GM12865 (cell line): ENCODE measurements at regions not wholly inside any gene's neighbourhood (a gene's known extent, or its start where the extent isn't known, plus 50 kb on each side); places are given as distances from the start of the nearest gene placed in this dataset.

ENCODE experiments used
- DNase-seq: peaks from one replicate; pipeline ENCODE4 v3.0.0; 2010; ENCODE audit warnings: low read depth
- H3K4me3 ChIP-seq: 2 replicates; pipeline ENCODE4 v1.5.1; 2011; ENCODE audit warnings: mild to moderate bottlenecking, low read depth, low read length, control low read depth
- TF ChIP-seq, protein P1 (sequence below): IDR thresholded peaks from 2 replicates; pipeline ENCODE4 v1.5.1; 2011; ENCODE audit warnings: low read length, control low read depth, low read depth, inconsistent platforms; ENCODE audit not compliant: insufficient read depth; ENCODE audit errors: missing control alignments

- H3K4me3 ChIP-seq = no peak overlapping the region
- DNase-seq = no peak
- TF ChIP-seq, protein P1, sequence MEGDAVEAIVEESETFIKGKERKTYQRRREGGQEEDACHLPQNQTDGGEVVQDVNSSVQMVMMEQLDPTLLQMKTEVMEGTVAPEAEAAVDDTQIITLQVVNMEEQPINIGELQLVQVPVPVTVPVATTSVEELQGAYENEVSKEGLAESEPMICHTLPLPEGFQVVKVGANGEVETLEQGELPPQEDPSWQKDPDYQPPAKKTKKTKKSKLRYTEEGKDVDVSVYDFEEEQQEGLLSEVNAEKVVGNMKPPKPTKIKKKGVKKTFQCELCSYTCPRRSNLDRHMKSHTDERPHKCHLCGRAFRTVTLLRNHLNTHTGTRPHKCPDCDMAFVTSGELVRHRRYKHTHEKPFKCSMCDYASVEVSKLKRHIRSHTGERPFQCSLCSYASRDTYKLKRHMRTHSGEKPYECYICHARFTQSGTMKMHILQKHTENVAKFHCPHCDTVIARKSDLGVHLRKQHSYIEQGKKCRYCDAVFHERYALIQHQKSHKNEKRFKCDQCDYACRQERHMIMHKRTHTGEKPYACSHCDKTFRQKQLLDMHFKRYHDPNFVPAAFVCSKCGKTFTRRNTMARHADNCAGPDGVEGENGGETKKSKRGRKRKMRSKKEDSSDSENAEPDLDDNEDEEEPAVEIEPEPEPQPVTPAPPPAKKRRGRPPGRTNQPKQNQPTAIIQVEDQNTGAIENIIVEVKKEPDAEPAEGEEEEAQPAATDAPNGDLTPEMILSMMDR = no peak
These were observed 387.6 kb upstream of the ZFP42 start for GRCh38 chr4:187608001-187608421.

- H3K4me3 ChIP-seq = no peak overlapping the region
- DNase-seq = no peak
- TF ChIP-seq, protein P1 = no peak
These were observed 383.3 kb upstream of the ZFP42 start for GRCh38 chr4:187612301-187612700.

DNA sequence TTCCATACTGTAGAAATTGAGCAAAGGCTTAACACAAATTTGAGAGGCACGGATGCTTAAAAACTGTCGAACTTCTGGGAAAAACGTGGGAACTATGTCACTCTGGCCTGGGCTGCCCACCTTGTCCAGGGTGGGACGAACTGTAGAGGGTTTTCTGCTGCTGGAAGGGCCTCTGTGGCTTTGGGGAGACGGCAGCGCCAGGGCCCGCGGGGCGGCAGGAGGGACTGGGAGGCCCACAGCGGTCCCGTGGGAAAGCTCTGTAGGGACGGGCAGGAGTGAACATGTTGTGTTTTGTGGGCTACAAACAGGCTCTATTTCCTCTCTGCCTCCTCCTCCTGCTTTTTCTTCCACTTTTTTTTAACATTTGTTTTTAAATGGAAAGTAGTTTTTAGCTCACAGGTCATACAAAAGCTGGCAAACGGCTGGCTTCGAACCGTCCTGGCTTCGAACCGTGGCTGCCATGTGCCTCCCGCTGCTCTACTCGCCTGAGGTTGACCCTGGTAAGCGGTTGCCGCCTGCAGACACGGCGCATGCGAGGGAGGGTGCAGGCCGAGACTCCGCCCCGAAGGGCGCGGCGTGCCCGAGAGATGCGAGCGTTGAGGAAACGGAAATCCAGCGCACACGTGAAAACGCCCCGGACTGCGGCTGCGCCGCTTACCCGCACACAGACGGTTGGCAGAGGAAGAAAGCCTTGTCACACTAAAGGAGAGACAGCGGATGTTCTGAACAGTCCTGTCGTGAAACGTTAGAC lies 382.3 kb upstream of the ZFP42 start:
- DNase-seq = no peak
- TF ChIP-seq, protein P1 = no peak
- H3K4me3 ChIP-seq = no peak overlapping the region

DNA sequence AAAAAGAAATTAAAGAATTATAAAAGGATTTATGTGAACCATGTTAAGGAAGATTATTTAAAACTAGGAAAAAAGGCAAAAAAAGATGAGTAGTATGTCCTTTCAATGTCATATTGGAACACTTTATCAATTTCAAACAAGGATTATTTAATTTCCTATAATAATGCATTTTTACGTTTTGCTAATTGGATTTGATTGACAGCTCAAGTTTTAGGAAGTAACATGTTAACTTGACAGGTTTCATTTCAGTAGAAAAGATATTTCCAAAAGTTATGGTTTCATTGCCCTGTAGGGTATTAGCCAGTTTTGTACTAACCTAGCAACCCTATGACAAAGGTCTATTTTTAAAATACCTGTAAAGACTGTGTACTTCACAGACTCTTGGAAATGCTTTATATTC lies 379.6 kb upstream of the ZFP42 start:
- TF ChIP-seq, protein P1 = no peak
- H3K4me3 ChIP-seq = no peak overlapping the region
- DNase-seq = no peak

DNA sequence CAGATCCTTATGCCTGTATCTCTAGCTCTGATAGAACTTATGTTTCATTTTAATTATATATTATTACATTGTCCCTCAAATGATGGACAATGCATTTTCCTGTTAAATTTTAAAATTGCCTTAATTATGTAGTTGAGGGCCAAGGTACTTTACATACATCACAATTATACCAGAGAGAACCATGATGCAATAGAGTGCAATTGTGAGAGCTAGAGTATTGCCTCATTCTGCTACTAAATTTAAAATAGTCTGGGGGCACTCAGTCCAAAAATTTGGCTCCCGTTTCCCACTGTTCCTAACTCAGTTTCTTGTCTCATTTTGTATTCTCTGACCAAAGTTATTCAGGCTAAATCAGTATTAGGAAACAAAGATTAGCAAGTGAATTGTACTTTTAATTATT lies 378.5 kb upstream of the ZFP42 start:
- TF ChIP-seq, protein P1 = no peak
- H3K4me3 ChIP-seq = no peak overlapping the region
- DNase-seq = no peak

- H3K4me3 ChIP-seq = no peak overlapping the region
- no peak for DNase-seq
- TF ChIP-seq, protein P1 = no peak
These were observed 376.8 kb upstream of the ZFP42 start for GRCh38 chr4:187618701-187619281.

GRCh38 chr4:187619319-187619718 lies 376.3 kb upstream of the ZFP42 start:
- TF ChIP-seq, protein P1 = no peak
- DNase-seq = no peak
- H3K4me3 ChIP-seq = no peak overlapping the region
